ENCODE measurements at regions not wholly inside any gene's neighbourhood (a gene's known extent, or its start where the extent isn't known, plus 50 kb on each side); places are given as distances from the start of the nearest gene placed in this dataset.

DNA sequence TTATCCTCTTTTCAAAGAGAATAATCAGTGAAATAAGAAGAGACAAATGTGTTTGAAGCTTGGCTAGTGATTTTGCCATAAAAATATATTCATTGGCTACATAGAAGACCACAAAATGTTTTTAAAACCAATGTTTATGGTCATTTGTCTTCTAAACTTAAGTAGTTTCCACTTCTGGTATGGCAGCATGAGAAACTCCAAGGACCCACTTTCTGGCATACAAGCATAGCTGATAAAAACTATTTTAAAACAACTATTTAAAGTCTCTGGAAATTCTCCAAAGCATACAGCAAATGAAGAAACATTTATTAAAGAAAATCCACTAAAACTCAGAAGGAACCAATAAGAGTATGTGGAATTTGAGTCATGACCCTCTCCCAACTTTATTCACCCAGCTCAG, 89.2 kb upstream of the TOMM7 start:
- no peak for DNase-seq (ENCODE audit: low read depth, low spot score)

DNA sequence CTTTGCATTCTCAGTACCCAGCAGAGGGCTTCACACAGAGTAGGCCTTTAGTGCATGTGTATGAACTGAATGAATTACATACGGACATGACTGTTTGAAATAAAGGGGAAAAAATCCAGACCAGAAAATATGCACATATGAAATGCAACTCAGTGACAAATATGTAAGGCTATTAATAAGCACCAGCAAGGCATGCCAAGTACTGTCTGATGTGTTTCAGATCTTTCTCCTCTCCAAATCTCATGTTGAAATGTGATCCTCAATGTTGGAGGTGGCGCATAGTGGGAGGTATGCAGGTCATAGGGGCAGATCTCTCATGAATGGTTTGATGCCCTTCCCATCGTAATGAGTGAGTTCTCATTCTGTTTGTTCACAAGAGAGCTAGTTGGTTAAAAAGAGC, 87.3 kb upstream of the TOMM7 start:
- DNase-seq (ENCODE audit: low read depth, low spot score), result no peak

DNA sequence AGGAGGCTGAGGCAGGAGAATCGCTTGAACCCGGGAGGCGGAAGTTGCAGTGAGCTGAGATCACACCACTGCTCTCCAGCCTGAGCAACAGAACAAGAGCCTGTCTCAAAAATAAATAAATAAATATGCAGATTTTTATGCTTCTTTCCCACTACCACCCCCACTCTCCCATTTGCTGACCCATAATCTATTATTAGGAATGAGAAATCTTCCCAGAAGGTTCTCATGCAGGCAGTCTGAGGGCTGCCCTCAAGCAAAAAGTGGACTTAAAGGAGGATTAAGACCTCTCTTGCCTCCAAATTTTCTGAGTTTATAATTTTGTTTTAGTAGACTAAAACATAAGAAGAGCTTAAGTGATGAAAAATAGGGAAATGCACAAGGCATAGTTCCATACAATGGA, 85.2 kb upstream of the TOMM7 start:
- DNase-seq (ENCODE audit: low read depth, low spot score), result no peak

- no peak for DNase-seq (ENCODE audit: low read depth, low spot score)
Measured at GRCh38 chr7:22900784-22901183, 78.1 kb upstream of the TOMM7 start.

DNA sequence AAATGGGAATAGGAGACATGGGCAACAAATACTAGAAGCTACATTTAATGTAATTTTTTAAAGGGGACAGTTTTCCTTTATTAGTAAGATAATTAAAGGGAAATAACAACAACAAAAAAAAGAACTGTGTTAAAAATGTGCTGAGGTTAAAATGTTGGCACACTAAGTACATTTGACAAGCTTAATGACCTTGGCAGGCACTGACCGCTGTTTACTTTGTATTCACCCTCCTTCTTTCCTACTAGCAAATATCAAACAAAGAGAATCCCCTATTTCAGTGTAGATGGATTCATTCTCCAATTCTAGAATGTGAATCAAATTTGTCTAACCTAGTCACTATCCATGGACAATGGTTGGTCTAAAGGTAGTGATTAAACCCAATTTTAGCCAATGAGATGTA, 77.5 kb upstream of the TOMM7 start:
- no peak for DNase-seq (ENCODE audit: low read depth, low spot score)

DNA sequence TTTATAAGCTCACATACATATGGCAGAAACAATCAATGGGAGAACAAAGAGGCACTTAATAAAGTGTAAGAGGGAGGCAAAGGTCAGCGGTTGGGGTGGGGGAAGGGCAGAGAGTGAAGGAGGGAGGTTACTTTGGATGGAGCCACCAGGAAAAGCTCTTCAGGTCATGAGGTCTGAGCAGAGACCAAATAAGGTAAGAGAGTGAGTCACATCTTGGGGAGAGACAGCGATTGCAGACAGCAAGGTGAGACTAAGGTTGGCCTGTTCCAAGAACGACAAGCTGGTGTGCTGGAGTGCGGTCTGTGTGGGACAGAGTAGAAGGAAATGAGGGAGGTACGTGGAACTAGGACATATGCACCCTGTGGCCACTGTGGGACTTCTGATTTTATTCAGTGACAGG, 74.3 kb upstream of the TOMM7 start:
- no peak for DNase-seq (ENCODE audit: low read depth, low spot score)

DNA sequence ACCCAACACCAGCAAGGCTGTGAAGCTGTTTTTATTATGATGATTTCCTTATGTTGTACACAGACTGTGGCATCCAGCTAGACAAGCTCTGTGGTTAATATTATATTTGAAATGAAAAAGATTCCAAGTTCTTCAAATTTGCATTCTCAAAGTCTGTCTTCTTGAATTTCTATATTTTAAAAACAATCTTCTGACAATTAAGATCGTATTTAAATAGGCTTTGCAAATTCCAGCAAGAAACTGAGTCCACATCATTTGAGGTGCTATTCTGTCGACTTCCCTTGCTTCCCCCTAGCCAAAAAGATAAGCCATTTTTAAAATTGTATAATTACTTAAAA, 73.1 kb upstream of the TOMM7 start:
- DNase-seq (ENCODE audit: low read depth, low spot score), result no peak

DNA sequence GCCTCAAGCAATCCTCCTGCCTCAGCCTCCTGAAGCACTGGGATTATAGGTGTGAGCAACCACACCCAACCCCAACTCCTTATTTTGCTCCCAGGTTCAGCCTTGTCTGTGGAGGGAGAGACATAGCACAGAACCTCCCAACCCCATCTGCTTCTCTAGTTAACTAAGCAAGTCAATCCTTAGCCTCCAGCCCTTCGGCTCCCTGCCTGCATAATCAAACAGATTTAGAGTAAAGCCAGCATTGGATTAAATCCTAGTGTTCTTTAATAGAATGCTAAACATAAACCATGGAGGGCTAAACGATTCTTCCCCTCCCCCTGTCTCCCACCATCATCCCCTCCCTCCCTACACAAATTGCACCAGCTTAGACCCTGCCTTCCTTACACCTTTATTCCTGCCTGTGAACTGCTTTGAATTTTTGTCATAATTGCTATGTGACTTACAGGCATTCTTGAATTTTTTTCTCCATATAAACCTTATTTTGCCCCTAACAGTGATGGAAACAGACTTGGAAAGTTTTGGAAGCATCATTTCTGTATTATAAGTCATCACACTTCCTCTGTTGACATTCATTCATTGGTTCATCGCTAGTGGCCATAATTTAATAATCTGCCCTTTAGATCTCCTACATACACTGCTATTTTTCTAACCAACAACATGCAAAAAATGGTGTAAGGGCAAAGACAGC, 72.6 kb upstream of the TOMM7 start:
- no peak for DNase-seq (ENCODE audit: low read depth, low spot score)

DNA sequence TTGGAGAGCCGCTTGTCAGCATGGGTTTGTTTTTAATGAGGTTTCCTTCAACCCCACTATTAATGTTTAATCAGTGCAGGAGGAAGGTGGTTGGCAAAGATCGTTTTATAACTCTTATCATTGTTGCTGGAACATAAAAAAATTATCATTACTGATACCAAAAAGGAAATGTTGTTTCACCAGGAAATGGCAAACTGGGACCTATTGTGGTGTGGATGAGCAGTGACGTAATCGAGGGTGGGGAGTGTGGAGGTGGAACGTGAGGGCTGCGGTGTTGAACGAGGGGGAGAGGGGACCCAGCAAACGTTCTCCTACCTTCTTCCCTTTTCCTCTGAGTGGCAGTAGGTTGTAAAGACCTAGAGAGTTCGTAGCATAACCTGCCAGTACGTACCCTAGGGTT, 71.9 kb upstream of the TOMM7 start:
- DNase-seq (ENCODE audit: low read depth, low spot score), result no peak

GRCh38 chr7:22890773-22891172, 68.1 kb upstream of the TOMM7 start:
- no peak for DNase-seq (ENCODE audit: low read depth, low spot score)

GRCh38 chr7:22885797-22886261, 63.2 kb upstream of the TOMM7 start:
- DNase-seq (ENCODE audit: low read depth, low spot score), result peak; percentile 51

DNA sequence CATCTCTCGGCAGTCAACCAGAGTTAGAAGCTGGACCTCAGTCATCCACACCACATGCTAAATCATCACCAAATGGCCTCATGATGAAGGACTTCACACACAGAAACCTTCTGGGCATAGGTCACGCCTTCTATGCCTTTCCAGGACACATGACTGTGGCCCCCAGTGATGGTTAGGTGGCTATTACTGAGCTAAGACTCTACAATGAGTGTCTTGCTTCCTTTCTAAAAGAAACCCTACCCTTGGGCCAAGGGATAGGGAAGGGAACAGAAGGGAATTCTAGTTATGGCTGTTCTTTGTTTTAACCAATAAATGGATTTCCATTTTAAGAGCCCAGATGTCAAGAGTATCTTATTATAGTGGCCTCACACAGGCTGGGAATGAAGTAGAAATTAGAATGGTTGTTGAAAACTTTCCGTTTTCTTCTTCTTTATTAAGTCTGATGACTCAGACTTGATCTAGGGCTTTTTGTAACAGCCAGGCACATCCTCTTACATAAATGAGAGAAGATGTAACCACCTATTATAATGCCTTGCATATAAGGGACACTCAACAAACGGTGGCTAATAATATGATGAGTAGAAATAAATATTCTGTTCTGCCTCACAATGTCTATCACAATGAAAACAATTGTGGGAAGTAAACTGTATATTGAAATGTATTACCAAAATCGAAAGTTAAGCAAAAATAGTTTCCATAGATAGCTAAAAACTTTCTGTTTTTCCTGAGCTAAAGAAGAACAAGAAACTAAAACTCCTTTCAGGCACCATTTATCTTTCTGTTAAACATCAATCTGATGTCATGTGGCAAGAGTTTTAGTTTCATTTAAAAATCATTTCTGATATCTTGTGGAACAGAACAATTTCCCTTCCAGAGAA, 62.5 kb upstream of the TOMM7 start:
- no peak for DNase-seq (ENCODE audit: low read depth, low spot score)

GRCh38 chr7:22882106-22882505, 59.5 kb upstream of the TOMM7 start:
- no peak for DNase-seq (ENCODE audit: low read depth, low spot score)

DNA sequence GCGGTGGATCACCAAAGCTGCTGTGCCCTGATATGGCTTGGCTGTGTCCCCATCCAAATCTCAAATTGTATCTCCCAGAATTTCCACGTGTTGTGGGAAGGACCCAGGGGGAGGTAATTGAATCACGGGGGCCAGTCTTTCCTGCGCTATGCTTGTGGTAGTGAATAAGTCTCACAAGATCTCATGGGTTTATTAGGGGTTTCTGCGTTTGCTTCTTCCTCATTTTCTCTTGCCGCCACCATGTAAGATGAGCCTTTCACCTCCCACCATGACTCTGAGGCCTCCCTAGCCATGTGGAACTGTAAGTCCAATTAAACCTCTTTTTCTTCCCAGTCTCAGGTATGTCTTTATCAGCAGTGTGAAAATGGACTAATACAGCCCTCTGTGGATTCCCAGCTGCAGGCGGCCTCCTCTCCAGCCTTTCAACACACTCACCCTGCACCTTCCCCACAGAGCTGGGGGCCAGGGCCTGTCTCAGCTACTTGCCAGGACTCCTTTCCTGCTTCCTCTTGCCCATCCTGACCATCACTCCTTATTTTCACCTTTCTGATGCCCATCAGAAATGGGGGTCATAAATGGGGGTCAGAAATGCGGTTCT, 57.2 kb upstream of the TOMM7 start:
- no peak for DNase-seq (ENCODE audit: low read depth, low spot score)

DNA sequence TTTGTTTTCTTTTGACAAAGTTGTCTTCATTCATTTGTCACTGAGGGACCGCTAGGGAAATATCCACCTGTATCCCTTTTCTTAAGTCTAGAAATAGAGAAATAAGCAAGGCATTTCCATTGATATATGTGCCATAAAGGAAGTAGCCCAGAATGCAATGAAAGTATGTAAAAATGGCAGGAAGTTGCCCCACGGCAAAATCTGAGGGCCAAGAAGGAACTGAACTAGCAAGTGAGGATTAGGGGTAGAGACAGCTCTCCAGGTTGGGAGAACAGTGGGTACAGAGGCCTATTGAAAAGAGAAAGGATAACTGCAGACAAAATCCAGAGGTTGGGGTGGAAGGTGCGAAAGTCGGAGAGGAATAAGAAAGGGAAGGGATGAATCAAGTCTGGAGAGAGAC, 56.6 kb upstream of the TOMM7 start:
- no peak for DNase-seq (ENCODE audit: low read depth, low spot score)

DNA sequence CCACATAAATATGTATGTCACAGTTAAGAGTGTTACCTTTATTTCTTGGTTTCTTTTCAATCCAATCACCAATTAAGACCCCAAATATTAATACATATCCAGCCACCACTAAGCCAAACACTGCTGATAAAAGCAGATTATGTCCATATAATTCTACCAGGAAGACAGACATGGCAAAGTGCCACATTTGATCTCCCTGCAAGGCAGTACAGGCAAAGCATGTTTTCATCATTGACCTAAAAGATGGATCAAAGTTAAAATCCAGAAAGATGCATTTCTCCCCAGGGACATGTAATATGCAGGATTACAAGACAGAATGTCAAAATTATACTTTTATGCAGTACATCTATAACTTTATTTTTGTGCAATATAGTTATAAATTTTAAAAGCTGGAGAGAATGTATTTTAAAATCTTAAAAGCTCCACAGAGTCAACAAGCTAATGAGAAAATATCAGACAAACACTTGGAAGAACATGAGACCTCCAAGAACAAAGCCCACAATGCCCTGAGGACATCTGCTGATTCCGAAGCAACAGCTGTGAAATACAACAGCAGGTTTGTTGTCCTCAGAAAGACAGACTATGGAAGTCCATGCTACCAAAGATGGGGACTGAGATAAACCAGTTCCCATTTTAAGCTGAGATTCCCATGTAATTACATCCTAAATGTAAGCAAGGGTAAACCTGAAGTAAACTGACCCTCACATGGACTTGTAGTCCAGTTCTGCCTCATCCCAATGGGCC, 54.5 kb upstream of the TOMM7 start:
- no peak for DNase-seq (ENCODE audit: low read depth, low spot score)

GRCh38 chr7:22875470-22875869, 52.8 kb upstream of the TOMM7 start:
- DNase-seq (ENCODE audit: low read depth, low spot score), result no peak

GRCh38 chr7:22874904-22875303, 52.3 kb upstream of the TOMM7 start:
- DNase-seq (ENCODE audit: low read depth, low spot score), result no peak
